Fibroblast of upper back skin (primary cell): ENCODE measurements at regions not wholly inside any gene's neighbourhood (a gene's known extent, or its start where the extent isn't known, plus 50 kb on each side); places are given as distances from the start of the nearest gene placed in this dataset.
"Not testable (repeated sequence)": the region's sequence is repeated elsewhere in the genome, so short reads cannot be mapped to it uniquely, and the experiment has no call there.

Experiments used
- DNase-seq: peaks from one replicate; pipeline ENCODE4 v3.0.0-alpha.2; 2013

GRCh38 chr5:116989995-116990394 lies 415.4 kb upstream of the SEMA6A start:
- peak; percentile 9 for DNase-seq

DNA sequence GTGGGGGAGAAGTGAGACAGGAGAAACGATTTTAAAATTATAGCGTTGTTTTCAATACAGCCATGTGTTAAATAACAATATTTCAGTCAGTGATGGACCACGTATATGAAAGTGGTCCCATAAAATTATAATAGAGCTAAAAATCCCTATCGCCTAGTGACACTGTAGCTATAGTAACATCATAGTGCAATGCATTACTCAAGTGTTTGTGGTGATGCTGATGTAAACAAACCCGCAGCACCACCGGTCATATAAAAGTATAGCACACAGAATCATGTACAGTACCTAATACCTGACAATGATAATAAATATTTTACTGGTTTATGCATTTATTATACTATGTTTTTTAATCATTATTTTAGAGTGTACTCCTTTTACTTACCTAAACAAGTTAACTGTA lies 407.4 kb upstream of the SEMA6A start:
- DNase-seq: no peak

GRCh38 chr5:116980581-116980980 lies 406.0 kb upstream of the SEMA6A start:
- no peak for DNase-seq

GRCh38 chr5:116976767-116977166 lies 402.1 kb upstream of the SEMA6A start:
- no peak for DNase-seq

DNA sequence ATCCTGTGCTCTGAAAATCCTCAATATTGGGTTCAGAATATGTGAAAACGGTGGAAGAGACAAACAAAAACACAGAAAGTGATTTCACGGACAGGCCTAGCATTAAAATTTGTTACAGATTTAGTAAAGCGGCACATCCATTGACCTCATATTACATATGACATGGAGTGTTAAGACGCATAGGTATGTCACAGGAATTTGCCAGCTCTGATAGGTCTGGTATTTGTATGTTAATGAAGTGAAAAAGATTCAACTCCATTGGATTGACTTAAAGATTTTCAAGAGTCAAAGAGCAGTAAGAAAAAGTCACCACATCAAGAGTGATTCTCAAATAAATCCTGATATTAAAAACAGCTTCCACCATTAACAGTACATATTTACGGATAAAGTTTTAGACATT lies 396.5 kb upstream of the SEMA6A start:
- DNase-seq: no peak

DNA sequence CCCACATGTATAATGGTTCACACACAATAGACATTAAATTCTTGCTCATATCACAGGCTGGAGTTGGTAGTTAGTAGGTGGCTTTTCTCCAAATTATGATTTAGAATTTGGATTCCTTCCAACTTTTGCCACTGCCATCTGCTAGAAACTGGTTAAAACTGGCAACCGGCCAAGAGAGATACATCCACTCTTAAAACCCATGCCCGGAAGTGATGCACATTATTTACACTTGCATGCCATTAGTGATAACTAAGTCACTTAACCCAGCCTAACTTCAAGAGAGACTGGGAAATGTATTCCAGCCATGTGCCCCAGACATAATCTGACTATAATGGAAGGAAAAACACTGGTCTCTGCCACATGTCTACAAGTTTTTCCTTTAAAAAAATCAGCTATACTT lies 395.7 kb upstream of the SEMA6A start:
- DNase-seq: no peak

- no peak for DNase-seq
Observed at GRCh38 chr5:116964438-116964837, 389.8 kb upstream of the SEMA6A start.

DNA sequence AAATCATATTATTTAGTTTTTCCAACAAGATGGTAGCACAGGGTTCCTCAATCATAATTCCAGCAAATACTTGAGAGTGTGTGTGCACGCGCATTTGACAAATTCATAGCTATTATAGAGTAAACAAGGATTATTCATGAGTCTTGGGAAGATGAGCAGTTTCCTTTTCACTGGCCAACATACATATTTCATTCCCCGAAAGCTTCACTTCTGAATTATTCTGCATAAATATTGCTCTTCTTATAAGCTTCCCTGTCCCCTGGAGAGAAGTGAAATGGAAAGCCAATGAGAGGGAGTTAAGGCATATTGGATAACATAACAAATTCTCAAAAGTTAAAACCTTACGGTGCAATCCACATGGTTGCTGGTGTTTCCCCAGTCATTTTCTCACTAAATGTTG lies 386.4 kb upstream of the SEMA6A start:
- DNase-seq: no peak

- no peak for DNase-seq
Observed at GRCh38 chr5:116959843-116960242, 385.2 kb upstream of the SEMA6A start.

GRCh38 chr5:116953251-116953930 lies 378.8 kb upstream of the SEMA6A start:
- no peak for DNase-seq

DNA sequence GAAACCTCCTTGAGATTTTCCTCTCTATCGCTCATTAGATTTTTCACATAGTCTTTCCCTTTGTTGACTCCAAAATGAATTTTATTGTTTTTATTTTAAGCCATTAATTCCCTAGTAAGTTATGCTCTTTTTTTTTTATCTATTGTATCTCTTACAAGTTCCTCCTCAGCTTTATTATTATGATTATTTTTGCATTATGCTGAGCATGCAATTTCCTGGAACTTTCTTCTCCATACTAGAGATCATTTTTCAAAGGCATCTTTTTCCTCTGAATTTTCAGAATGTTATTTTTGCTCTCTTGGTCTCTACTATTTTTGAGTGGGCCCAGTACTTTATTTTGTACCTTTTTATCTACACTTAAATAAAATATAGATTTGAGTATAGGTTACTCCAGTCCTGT lies 376.6 kb upstream of the SEMA6A start:
- no peak for DNase-seq

GRCh38 chr5:116947691-116948528 lies 373.3 kb upstream of the SEMA6A start:
- DNase-seq: peak; percentile 29

- not testable (repeated sequence) for DNase-seq
Observed at GRCh38 chr5:116945613-116946382, 371.2 kb upstream of the SEMA6A start.

- peak; percentile 1 for DNase-seq
Observed at GRCh38 chr5:116944183-116944582, 369.6 kb upstream of the SEMA6A start.

GRCh38 chr5:116942622-116943021 lies 368.0 kb upstream of the SEMA6A start:
- peak; percentile 15 for DNase-seq

DNA sequence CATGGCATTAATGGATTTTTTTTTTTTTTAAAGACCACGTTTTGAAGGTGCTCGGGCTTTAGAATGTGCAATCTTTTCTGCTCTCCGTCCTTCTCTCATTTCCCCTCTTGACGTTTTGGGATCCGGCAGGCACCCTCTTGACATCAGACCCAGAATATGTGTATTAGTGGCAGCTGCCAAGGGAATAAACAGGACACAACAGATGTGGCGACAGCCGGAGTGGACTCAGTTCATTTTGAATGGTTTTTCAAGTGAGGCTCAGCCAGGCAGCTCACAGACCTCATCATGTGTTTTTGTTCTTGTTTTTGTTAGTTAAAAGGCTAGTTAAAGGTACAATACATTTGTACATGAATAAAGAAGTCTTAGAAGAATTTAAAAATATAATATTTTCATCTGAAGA lies 365.0 kb upstream of the SEMA6A start:
- no peak for DNase-seq

DNA sequence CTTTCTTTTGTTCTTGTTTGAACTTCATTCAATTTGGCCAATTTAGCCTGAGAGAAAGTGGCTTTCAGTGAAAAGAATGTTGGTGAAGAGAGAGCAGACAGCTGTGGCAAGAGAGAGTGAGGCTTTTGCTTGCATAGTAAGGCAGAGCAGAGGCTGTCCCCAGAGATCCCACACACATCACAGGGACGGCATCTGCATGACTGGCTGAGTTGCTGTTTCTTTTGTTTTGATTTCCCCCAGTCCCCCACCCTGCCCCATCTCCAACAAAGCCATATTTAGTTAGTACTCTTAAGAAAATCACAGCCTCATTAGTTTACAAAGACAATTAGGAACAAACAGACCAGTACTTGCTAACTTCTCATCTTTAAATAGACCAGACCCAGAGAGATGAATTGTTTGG lies 363.9 kb upstream of the SEMA6A start:
- no peak for DNase-seq

DNA sequence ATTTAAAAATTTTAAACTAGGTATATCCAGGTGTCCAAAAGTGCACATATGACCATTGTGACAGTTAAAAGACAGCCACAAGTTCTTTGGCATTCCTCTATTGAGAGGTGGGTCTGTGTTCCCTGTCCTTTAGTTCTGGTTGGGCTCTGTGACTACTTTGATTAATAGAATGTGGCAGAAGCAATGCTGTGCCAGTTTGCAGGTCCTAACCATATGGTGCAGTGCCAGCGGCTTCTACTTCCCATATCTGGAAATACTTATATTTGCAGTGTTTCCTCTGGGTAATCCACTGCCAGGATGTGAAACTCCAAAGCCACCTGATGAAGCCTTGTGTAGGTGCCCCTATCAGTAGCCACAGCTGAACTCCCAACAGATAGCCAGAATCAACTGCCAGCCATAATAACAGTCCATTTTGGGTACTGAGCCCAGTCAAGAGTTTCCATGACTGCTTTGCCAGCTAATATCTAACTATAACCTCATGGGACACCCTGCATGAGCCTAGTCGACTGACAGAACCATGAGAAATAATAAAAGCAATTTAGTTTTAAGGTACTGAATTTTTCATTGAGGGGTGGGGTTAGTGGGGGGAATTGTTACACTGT lies 361.0 kb upstream of the SEMA6A start:
- no peak for DNase-seq

DNA sequence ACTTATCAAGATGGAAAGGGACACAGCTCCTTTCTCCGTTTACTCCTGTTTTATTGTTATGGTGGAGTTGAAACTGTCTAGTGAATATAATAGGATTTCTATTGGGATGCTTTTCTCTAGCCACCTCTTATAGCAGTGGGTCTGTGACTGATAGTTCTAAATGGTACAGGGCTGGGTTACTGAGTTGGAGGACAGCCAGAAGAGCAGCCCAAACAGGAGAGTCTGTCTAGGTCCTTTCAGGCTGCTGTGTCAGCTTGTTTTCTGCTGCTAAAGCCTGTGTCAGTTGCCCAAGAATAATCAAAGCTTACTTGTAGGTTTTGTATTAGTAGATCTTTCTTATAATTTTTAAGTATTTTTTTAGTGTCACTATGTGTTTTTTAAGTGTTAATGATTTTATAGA lies 356.0 kb upstream of the SEMA6A start:
- DNase-seq: no peak

DNA sequence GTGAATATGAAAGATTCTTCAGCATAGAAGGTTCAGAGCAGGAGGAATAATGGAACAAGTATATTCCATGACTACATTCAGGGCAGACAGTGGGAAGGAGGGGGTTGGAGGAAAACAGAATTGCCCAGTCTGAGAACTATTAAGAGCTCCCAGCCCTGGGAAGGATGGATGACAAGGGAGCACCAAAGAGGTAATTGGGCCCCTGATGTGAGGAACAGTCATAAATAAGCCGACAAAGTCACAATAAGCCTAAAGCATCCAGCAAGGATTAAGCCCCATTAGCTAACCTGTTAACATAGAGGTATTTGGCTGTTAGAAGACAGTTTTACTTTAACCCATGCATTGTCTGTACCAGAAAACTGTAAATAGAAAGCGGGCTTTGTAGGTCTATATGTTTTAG lies 348.7 kb upstream of the SEMA6A start:
- DNase-seq: no peak

DNA sequence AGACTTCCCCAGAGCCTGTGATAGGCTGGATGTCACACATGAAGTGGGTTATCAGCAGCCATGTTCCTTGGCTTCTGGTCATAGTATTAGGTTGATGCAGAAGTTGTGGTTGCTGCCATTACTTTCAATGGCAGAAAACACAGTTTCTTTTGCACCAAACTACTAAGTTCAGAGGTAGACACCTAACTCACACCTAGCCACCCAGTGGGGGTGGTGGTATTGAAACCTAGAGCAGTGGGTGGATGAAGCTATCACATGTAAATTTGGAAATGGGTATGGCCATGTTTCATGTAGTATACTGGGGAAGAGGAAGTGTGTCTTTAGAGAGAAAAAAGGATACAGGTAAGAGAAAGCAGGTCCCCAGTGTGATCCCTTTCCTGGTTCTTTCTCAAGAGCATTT lies 347.9 kb upstream of the SEMA6A start:
- no peak for DNase-seq

DNA sequence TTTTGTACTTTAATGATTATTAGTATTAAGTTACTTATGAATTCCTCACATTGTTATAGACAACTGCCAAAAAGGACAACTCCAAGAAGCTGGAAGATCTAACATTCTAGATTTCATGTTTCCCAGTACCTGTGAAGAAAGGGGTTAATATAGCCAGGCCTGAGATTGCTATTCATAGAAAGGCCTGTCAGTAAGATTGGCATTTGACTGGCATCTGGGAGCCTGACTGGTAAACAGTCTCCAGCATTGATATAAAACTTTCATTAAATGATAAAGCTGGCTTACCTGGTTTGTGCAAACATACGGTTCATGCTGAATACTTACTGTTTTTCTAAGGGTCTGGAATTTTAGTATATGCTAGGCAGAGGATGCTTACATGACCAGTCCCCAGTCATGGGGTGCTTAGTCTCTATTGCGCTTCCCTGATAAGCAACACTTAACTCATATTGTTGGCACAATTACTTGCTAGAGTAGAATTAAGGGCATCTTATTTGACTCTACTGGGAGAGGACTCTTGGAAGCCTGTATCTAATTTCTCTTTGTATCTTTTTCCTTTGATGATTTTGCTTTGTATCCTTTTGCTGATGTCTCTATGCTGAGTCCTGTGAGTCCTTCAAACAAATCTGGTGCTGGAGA lies 340.4 kb upstream of the SEMA6A start:
- DNase-seq: no peak

DNA sequence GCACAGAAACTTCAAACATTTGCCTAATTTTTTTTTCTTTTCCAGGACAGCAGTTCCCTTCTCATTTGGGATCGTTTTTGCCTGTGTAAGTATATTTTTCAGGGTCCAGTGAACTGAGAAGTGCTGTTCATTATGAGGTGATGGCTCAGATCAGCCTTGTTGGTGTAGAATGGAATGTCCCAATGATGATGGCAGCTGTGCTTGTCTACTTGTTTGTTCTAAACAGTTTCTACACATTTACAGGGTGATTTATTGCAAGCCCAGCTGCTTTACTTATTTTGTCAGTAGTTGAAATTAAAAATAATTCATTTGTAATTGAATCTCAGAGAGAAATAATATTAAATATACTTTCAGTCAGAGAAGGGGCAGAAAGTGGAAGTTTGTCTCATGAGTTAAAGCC lies 337.6 kb upstream of the SEMA6A start:
- no peak for DNase-seq
